GM23338 (cell line): ENCODE measurements at regions not wholly inside any gene's neighbourhood (a gene's known extent, or its start where the extent isn't known, plus 50 kb on each side); places are given as distances from the start of the nearest gene placed in this dataset.

ENCODE experiments used
- ATAC-seq: fragments of 200-7000 bp; cut with Tn5 transposase; 3 replicates; pipeline ENCODE4 v1.9.1; 2020
- DNase-seq: peaks from one replicate; pipeline ENCODE4 v3.0.0-alpha.2; 2015; ENCODE audit warnings: low spot score
- H2AFZ ChIP-seq: fragments of 200-600 bp; sonication (generic); 2 replicates; pipeline ENCODE4 v1.8.0; 2016; ENCODE audit warnings: antibody characterized with exemption, mild to moderate bottlenecking, moderate library complexity
- H3F3A ChIP-seq: fragments of 200-600 bp; sonication (generic); replicated peaks from 2 replicates; pipeline ENCODE4 v1.8.0; 2017; ENCODE audit warnings: antibody characterized with exemption, mixed run types, low read depth
- H3K27ac ChIP-seq: fragments of 200-600 bp; sonication (generic); 2 replicates; pipeline ENCODE4 v1.6.1; 2016; ENCODE audit warnings: low read depth
- H3K27me3 ChIP-seq: fragments of 200-600 bp; sonication (generic); 2 replicates; pipeline ENCODE4 v1.8.0; 2016; ENCODE audit warnings: mild to moderate bottlenecking, mixed run types, moderate library complexity; ENCODE audit not compliant: insufficient read depth
- H3K36me3 ChIP-seq: fragments of 200-600 bp; sonication (generic); 2 replicates; pipeline ENCODE4 v1.8.0; 2016; ENCODE audit warnings: mild to moderate bottlenecking; ENCODE audit not compliant: insufficient read depth
- H3K4me1 ChIP-seq: fragments of 200-600 bp; sonication (generic); 2 replicates; pipeline ENCODE4 v1.8.0; 2016; ENCODE audit warnings: mild to moderate bottlenecking, moderate library complexity; ENCODE audit not compliant: insufficient read depth
- H3K4me2 ChIP-seq: fragments of 200-600 bp; sonication (generic); 2 replicates; pipeline ENCODE4 v1.7.1; 2017; ENCODE audit warnings: mixed run types
- H3K4me3 ChIP-seq: fragments of 200-600 bp; sonication (generic); 2 replicates; pipeline ENCODE4 v1.6.1; 2016; ENCODE audit warnings: mixed run types
- H3K79me2 ChIP-seq: fragments of 200-600 bp; sonication (generic); replicated peaks from 2 replicates; pipeline ENCODE4 v1.8.0; 2017; ENCODE audit warnings: mild to moderate bottlenecking; ENCODE audit not compliant: insufficient read depth
- H3K9me2 ChIP-seq: fragments of 200-600 bp; sonication (generic); 2 replicates; pipeline ENCODE4 v1.8.0; 2017; ENCODE audit not compliant: insufficient read depth
- H4K20me1 ChIP-seq: fragments of 200-600 bp; sonication (generic); replicated peaks from 2 replicates; pipeline ENCODE4 v1.8.0; 2017; ENCODE audit warnings: mild to moderate bottlenecking; ENCODE audit not compliant: insufficient read depth
- H3K27ac Mint-ChIP-seq: 2 replicates; pipeline ENCODE4 v1.8.0; 2020; ENCODE audit warnings: inconsistent platforms, mild to moderate bottlenecking, moderate library complexity, mixed read lengths
- H3K27me3 Mint-ChIP-seq: 3 replicates; pipeline ENCODE4 v1.8.0; 2022; ENCODE audit warnings: low read depth, mild to moderate bottlenecking, moderate library complexity, mixed read lengths, inconsistent platforms; ENCODE audit not compliant: insufficient read depth, poor library complexity
- H3K36me3 Mint-ChIP-seq: 3 replicates; pipeline ENCODE4 v1.8.0; 2021; ENCODE audit warnings: low read depth, mild to moderate bottlenecking, inconsistent platforms, moderate library complexity, mixed read lengths
- H3K4me1 Mint-ChIP-seq: 3 replicates; pipeline ENCODE4 v1.8.0; 2020; ENCODE audit warnings: mild to moderate bottlenecking, inconsistent platforms, mixed read lengths
- H3K4me3 Mint-ChIP-seq: 3 replicates; pipeline ENCODE4 v1.8.0; 2021; ENCODE audit warnings: moderate library complexity, mild to moderate bottlenecking, inconsistent platforms, mixed read lengths
- H3K9me3 Mint-ChIP-seq: 3 replicates; pipeline ENCODE4 v1.8.0; 2020; ENCODE audit warnings: moderate library complexity, mild to moderate bottlenecking, inconsistent platforms, mixed read lengths
- CREB1 ChIP-seq: fragments of 250-450 bp; sonication (Bioruptor Pico); IDR thresholded peaks from 2 replicates; pipeline ENCODE4 v1.5.0; 2020; ENCODE audit warnings: low read depth, mild to moderate bottlenecking, moderate library complexity
- CTCF ChIP-seq, 2 experiments: fragments of 200-600 bp in 1 of 2; sonication (generic) in 1 of 2; conservative IDR thresholded peaks; 2 replicates each; pipeline versions ENCODE4 v1.5.1 to v1.6.1; 2016 to 2017; ENCODE audit warnings: antibody characterized with exemption in 2 of 2, low read depth in 2 of 2, mild to moderate bottlenecking in 2 of 2, moderate library complexity in 1 of 2
- ETS1 ChIP-seq: IDR thresholded peaks from 2 replicates; pipeline ENCODE4 v1.6.1; 2016; ENCODE audit warnings: antibody characterized with exemption
- EZH2 ChIP-seq: fragments of 200-600 bp; sonication (generic); IDR thresholded peaks from one replicate; pipeline ENCODE4 v1.8.0; 2017; ENCODE audit warnings: antibody characterized with exemption, mild to moderate bottlenecking, low read depth; ENCODE audit not compliant: unreplicated experiment
- EZH2phosphoT487 ChIP-seq: fragments of 200-600 bp; sonication (generic); IDR thresholded peaks from one replicate; pipeline ENCODE4 v1.8.1; 2018; ENCODE audit warnings: antibody characterized with exemption; ENCODE audit not compliant: unreplicated experiment
- JUNB ChIP-seq: IDR thresholded peaks from one replicate; pipeline ENCODE4 v1.6.1; 2016; ENCODE audit warnings: antibody characterized with exemption; ENCODE audit not compliant: unreplicated experiment
- NANOG ChIP-seq: IDR thresholded peaks from 2 replicates; pipeline ENCODE4 v1.6.1; 2016; ENCODE audit warnings: antibody characterized with exemption, borderline replicate concordance
- REST ChIP-seq: IDR thresholded peaks from one replicate; pipeline ENCODE4 v1.6.1; 2018; ENCODE audit warnings: antibody characterized with exemption; ENCODE audit not compliant: unreplicated experiment
- STAT1 ChIP-seq: IDR thresholded peaks from one replicate; pipeline ENCODE4 v1.6.1; 2016; ENCODE audit warnings: antibody characterized with exemption; ENCODE audit not compliant: unreplicated experiment
- ZNF114 ChIP-seq: fragments of 250-450 bp; sonication (Bioruptor Pico); IDR thresholded peaks from 2 replicates; pipeline ENCODE4 v1.5.0; 2020; ENCODE audit warnings: mild to moderate bottlenecking, moderate library complexity
- ZNF331 ChIP-seq: fragments of 250-450 bp; sonication (Bioruptor Pico); IDR thresholded peaks from 2 replicates; pipeline ENCODE4 v1.5.0; 2020; ENCODE audit warnings: low read depth, mild to moderate bottlenecking, moderate library complexity
- ZNF462 ChIP-seq: fragments of 250-450 bp; sonication (Bioruptor Pico); IDR thresholded peaks from 2 replicates; pipeline ENCODE4 v1.5.0; 2020; ENCODE audit warnings: mild to moderate bottlenecking, moderate library complexity

- TF ChIP-seq REST (no peak), CREB1 (CRISPR knock-in tag) (no peak)
These were observed 271.4 kb downstream of the SPRY1 start (continued) for GRCh38 chr4:123667991-123668390.

- no peaks in the 10 kb centered on the region for H3K27me3 Mint-ChIP-seq
- H3K27ac ChIP-seq, result no peak overlapping the region
- H3K79me2 ChIP-seq, result no peaks in the 10 kb centered on the region
- no peak overlapping the region for H2AFZ ChIP-seq
- peaks cover 5% of the 10 kb centered on the region; the same call in 1 of the 2 replicates for H3K4me1 ChIP-seq
- no peak for ATAC-seq
- no peak overlapping the region for H3K4me2 ChIP-seq
- H4K20me1 ChIP-seq, result no peaks in the 10 kb centered on the region
- H3K27ac Mint-ChIP-seq, result peak overlapping the region; percentile 39; the same call in 1 of the 2 replicates
- peaks cover 5% of the 10 kb centered on the region; the same call in 2 of the 3 replicates for H3K9me3 Mint-ChIP-seq
- no peaks in the 10 kb centered on the region for H3K27me3 ChIP-seq
- H3K4me3 Mint-ChIP-seq, result no peak overlapping the region
- H3F3A ChIP-seq, result no peaks in the 10 kb centered on the region
- H3K9me2 ChIP-seq, result no peaks in the 10 kb centered on the region
- peaks cover under 1% of the 10 kb centered on the region; the same call in 1 of the 3 replicates for H3K36me3 Mint-ChIP-seq
- H3K4me3 ChIP-seq, result no peak overlapping the region
- H3K36me3 ChIP-seq, result no peaks in the 10 kb centered on the region
- no peak for DNase-seq
- H3K4me1 Mint-ChIP-seq, result peaks cover 10% of the 10 kb centered on the region
- TF ChIP-seq ZNF462 (CRISPR knock-in tag) (no peak), JUNB (no peak), ZNF331 (CRISPR knock-in tag) (no peak), EZH2 (no peak), ZNF114 (CRISPR knock-in tag) (no peak), EZH2phosphoT487 (no peak), CREB1 (CRISPR knock-in tag) (no peak), ETS1 (no peak), STAT1 (no peak), NANOG (no peak), CTCF (conservative IDR thresholded peaks at IDR 0.05; ENCODE audit: low read depth in 2 of 2) (no peak)
These were observed 275.2 kb downstream of the SPRY1 start for GRCh38 chr4:123671636-123672404.
